Stimulated activated memory B cell treated with anti-CD40 and anti-IgM and Interleukin-4, amounts not matched to agents 10 μg/mL and 1 μg/mL and 100 μg/mL, for 72 hours (primary cell): ENCODE measurements at regions not wholly inside any gene's neighbourhood (a gene's known extent, or its start where the extent isn't known, plus 50 kb on each side); places are given as distances from the start of the nearest gene placed in this dataset.

Source experiments
- ATAC-seq: fragments of 150-1000 bp; cut with Tn5 transposase; 2 replicates; pipeline ENCODE4 v1.10.0; 2021
- H3K27ac Mint-ChIP-seq: one replicate; pipeline ENCODE4 v1.8.0; 2022; ENCODE audit warnings: mild to moderate bottlenecking, mixed read lengths
- H3K27me3 Mint-ChIP-seq: one replicate; pipeline ENCODE4 v1.8.0; 2022; ENCODE audit warnings: mixed read lengths
- H3K36me3 Mint-ChIP-seq: one replicate; pipeline ENCODE4 v1.8.0; 2022; ENCODE audit warnings: mixed read lengths
- H3K4me1 Mint-ChIP-seq: one replicate; pipeline ENCODE4 v1.8.0; 2022; ENCODE audit warnings: mixed read lengths
- H3K4me3 Mint-ChIP-seq: one replicate; pipeline ENCODE4 v1.8.0; 2022; ENCODE audit warnings: mild to moderate bottlenecking, moderate library complexity, mixed read lengths
- H3K9me3 Mint-ChIP-seq: one replicate; pipeline ENCODE4 v1.8.0; 2022; ENCODE audit warnings: mixed read lengths

GRCh38 chr16:86863609-86864008 lies 285.3 kb downstream of the FOXL1 start:
- H3K27me3 Mint-ChIP-seq = peaks cover 11% of the 10 kb centered on the region
- peaks cover 7% of the 10 kb centered on the region for H3K9me3 Mint-ChIP-seq
- H3K27ac Mint-ChIP-seq = no peak overlapping the region
- no peaks in the 10 kb centered on the region for H3K4me1 Mint-ChIP-seq
- H3K4me3 Mint-ChIP-seq = no peak overlapping the region
- no peak for ATAC-seq
- no peaks in the 10 kb centered on the region for H3K36me3 Mint-ChIP-seq

GRCh38 chr16:86864586-86864985 lies 286.2 kb downstream of the FOXL1 start:
- no peak overlapping the region for H3K4me3 Mint-ChIP-seq
- H3K36me3 Mint-ChIP-seq = no peaks in the 10 kb centered on the region
- no peak for ATAC-seq
- no peaks in the 10 kb centered on the region for H3K4me1 Mint-ChIP-seq
- H3K27ac Mint-ChIP-seq = no peak overlapping the region
- peaks cover 7% of the 10 kb centered on the region for H3K9me3 Mint-ChIP-seq
- peaks cover 15% of the 10 kb centered on the region for H3K27me3 Mint-ChIP-seq

- H3K36me3 Mint-ChIP-seq = no peaks in the 10 kb centered on the region
- no peak overlapping the region for H3K27ac Mint-ChIP-seq
- peaks cover 7% of the 10 kb centered on the region for H3K9me3 Mint-ChIP-seq
- H3K4me1 Mint-ChIP-seq = no peaks in the 10 kb centered on the region
- no peak overlapping the region for H3K4me3 Mint-ChIP-seq
- no peak for ATAC-seq
- peaks cover 15% of the 10 kb centered on the region for H3K27me3 Mint-ChIP-seq
These were observed 287.7 kb downstream of the FOXL1 start for GRCh38 chr16:86865851-86866662.

GRCh38 chr16:86866986-86867722 lies 288.8 kb downstream of the FOXL1 start:
- H3K27ac Mint-ChIP-seq = no peak overlapping the region
- H3K36me3 Mint-ChIP-seq = no peaks in the 10 kb centered on the region
- H3K9me3 Mint-ChIP-seq = peaks cover 7% of the 10 kb centered on the region
- no peaks in the 10 kb centered on the region for H3K4me1 Mint-ChIP-seq
- no peak for ATAC-seq
- H3K27me3 Mint-ChIP-seq = peaks cover 15% of the 10 kb centered on the region
- H3K4me3 Mint-ChIP-seq = no peak overlapping the region

GRCh38 chr16:86868070-86868469 lies 289.7 kb downstream of the FOXL1 start:
- Mint-ChIP-seq H3K4me1 (no peaks in the 10 kb centered on the region), H3K9me3 (peaks cover 10% of the 10 kb centered on the region), H3K36me3 (no peaks in the 10 kb centered on the region), H3K27ac (no peak overlapping the region), H3K27me3 (peaks cover 22% of the 10 kb centered on the region), H3K4me3 (no peak overlapping the region)
- no peak for ATAC-seq

- peaks cover 22% of the 10 kb centered on the region for H3K27me3 Mint-ChIP-seq
- H3K4me1 Mint-ChIP-seq = no peaks in the 10 kb centered on the region
- H3K27ac Mint-ChIP-seq = no peak overlapping the region
- H3K36me3 Mint-ChIP-seq = no peaks in the 10 kb centered on the region
- no peak overlapping the region for H3K4me3 Mint-ChIP-seq
- H3K9me3 Mint-ChIP-seq = peaks cover 10% of the 10 kb centered on the region
- no peak for ATAC-seq
These were observed 290.4 kb downstream of the FOXL1 start for GRCh38 chr16:86868786-86869185.

GRCh38 chr16:86869288-86870022 lies 291.1 kb downstream of the FOXL1 start:
- Mint-ChIP-seq H3K4me1 (no peaks in the 10 kb centered on the region), H3K36me3 (no peaks in the 10 kb centered on the region), H3K27me3 (peaks cover 22% of the 10 kb centered on the region), H3K4me3 (no peak overlapping the region), H3K9me3 (peaks cover 10% of the 10 kb centered on the region), H3K27ac (no peak overlapping the region)
- ATAC-seq = no peak

GRCh38 chr16:86870380-86870779 lies 292.0 kb downstream of the FOXL1 start:
- H3K36me3 Mint-ChIP-seq = no peaks in the 10 kb centered on the region
- no peak overlapping the region for H3K4me3 Mint-ChIP-seq
- no peak for ATAC-seq
- no peak overlapping the region for H3K27ac Mint-ChIP-seq
- H3K4me1 Mint-ChIP-seq = no peaks in the 10 kb centered on the region
- H3K9me3 Mint-ChIP-seq = peaks cover 7% of the 10 kb centered on the region
- H3K27me3 Mint-ChIP-seq = peaks cover 22% of the 10 kb centered on the region

GRCh38 chr16:86872131-86872530 lies 293.8 kb downstream of the FOXL1 start:
- Mint-ChIP-seq H3K36me3 (no peaks in the 10 kb centered on the region), H3K9me3 (peaks cover 7% of the 10 kb centered on the region), H3K27me3 (peaks cover 28% of the 10 kb centered on the region), H3K4me3 (no peak overlapping the region), H3K27ac (no peak overlapping the region), H3K4me1 (no peaks in the 10 kb centered on the region)
- ATAC-seq = no peak

GRCh38 chr16:86872833-86873232 lies 294.5 kb downstream of the FOXL1 start:
- Mint-ChIP-seq H3K27ac (no peak overlapping the region), H3K36me3 (no peaks in the 10 kb centered on the region), H3K4me1 (no peaks in the 10 kb centered on the region), H3K9me3 (peaks cover 9% of the 10 kb centered on the region), H3K27me3 (peaks cover 31% of the 10 kb centered on the region), H3K4me3 (no peak overlapping the region)
- no peak for ATAC-seq

- H3K4me3 Mint-ChIP-seq = no peak overlapping the region
- H3K36me3 Mint-ChIP-seq = no peaks in the 10 kb centered on the region
- H3K9me3 Mint-ChIP-seq = peaks cover 11% of the 10 kb centered on the region
- ATAC-seq = peak; percentile 55
- no peak overlapping the region for H3K27ac Mint-ChIP-seq
- H3K4me1 Mint-ChIP-seq = no peaks in the 10 kb centered on the region
- H3K27me3 Mint-ChIP-seq = peaks cover 33% of the 10 kb centered on the region
These were observed 295.8 kb downstream of the FOXL1 start for GRCh38 chr16:86874141-86874540.

GRCh38 chr16:86876499-86876898 lies 298.1 kb downstream of the FOXL1 start:
- no peak for ATAC-seq
- H3K36me3 Mint-ChIP-seq = no peaks in the 10 kb centered on the region
- H3K27ac Mint-ChIP-seq = no peak overlapping the region
- H3K4me3 Mint-ChIP-seq = no peak overlapping the region
- H3K4me1 Mint-ChIP-seq = no peaks in the 10 kb centered on the region
- H3K9me3 Mint-ChIP-seq = peaks cover 11% of the 10 kb centered on the region
- H3K27me3 Mint-ChIP-seq = peaks cover 53% of the 10 kb centered on the region

- Mint-ChIP-seq H3K4me1 (no peaks in the 10 kb centered on the region), H3K36me3 (no peaks in the 10 kb centered on the region), H3K4me3 (no peak overlapping the region), H3K9me3 (peaks cover 11% of the 10 kb centered on the region), H3K27ac (no peak overlapping the region), H3K27me3 (peaks cover 53% of the 10 kb centered on the region)
- ATAC-seq = no peak
These were observed 298.8 kb downstream of the FOXL1 start for GRCh38 chr16:86877108-86877507.

GRCh38 chr16:86877835-86878234 lies 299.5 kb downstream of the FOXL1 start:
- no peak overlapping the region for H3K4me3 Mint-ChIP-seq
- H3K36me3 Mint-ChIP-seq = no peaks in the 10 kb centered on the region
- H3K27me3 Mint-ChIP-seq = peaks cover 50% of the 10 kb centered on the region
- H3K4me1 Mint-ChIP-seq = no peaks in the 10 kb centered on the region
- ATAC-seq = no peak
- H3K27ac Mint-ChIP-seq = no peak overlapping the region
- H3K9me3 Mint-ChIP-seq = peaks cover 9% of the 10 kb centered on the region

- ATAC-seq = no peak
- no peaks in the 10 kb centered on the region for H3K36me3 Mint-ChIP-seq
- H3K4me3 Mint-ChIP-seq = no peak overlapping the region
- H3K27me3 Mint-ChIP-seq = peaks cover 54% of the 10 kb centered on the region
- H3K27ac Mint-ChIP-seq = no peak overlapping the region
- H3K4me1 Mint-ChIP-seq = no peaks in the 10 kb centered on the region
- peaks cover 8% of the 10 kb centered on the region for H3K9me3 Mint-ChIP-seq
These were observed 300.1 kb downstream of the FOXL1 start for GRCh38 chr16:86878236-86879080.
